Stimulated activated CD4-positive, alpha-beta T cell treated with anti-CD3 and anti-CD28 coated beads, Interleukin-15, amount 100 ng/mL, for 48 hours (primary cell): ENCODE measurements at regions not wholly inside any gene's neighbourhood (a gene's known extent, or its start where the extent isn't known, plus 50 kb on each side); places are given as distances from the start of the nearest gene placed in this dataset.
"Not testable (repeated sequence)": the region's sequence is repeated elsewhere in the genome, so short reads cannot be mapped to it uniquely, and the experiment has no call there.

Source experiments
- DNase-seq, 2 donors: peaks; one replicate each; pipeline ENCODE4 v3.0.0-alpha.2; 2020; ENCODE audit warnings: low read depth in 2 of 2

DNA sequence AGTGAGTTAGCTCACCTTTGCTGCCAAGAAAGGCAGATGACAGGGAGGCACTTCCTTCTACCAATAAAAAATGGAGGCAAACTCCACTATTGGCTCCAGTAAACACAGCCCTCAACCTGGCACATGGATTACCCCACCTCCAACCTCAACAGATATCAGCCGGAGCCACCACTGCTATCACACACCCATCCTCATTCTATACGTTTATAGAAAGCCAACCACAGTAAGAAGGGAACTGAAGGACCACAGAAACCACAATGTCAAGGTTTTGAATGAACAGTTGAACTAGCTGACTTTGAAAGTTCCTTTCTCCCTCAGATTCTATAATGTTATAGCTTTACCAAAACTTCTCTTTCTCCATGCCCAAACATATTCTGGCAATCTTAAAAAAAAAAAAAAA is 526.2 kb downstream of the UQCRFS1 start:
- no peak for DNase-seq

DNA sequence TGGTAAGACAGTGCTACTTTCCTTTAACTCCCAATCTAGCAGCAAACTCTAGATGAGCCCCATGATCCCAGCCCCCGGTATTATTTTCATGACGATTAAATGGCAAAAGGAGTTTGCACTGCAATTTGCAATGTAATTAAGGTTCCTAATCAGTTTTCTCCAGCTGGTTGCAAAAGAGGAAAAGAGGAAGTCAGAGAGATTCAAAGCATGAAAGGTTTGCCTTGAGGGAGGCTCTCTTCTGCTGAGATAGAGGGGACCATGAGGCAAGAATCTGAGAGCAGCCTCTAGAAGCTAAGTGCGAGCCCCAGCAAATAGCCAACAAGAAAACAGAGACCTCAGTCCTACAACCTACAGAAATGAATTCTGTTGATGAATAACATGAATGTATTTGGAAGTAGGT is 527.1 kb downstream of the UQCRFS1 start:
- DNase-seq = no peak

DNA sequence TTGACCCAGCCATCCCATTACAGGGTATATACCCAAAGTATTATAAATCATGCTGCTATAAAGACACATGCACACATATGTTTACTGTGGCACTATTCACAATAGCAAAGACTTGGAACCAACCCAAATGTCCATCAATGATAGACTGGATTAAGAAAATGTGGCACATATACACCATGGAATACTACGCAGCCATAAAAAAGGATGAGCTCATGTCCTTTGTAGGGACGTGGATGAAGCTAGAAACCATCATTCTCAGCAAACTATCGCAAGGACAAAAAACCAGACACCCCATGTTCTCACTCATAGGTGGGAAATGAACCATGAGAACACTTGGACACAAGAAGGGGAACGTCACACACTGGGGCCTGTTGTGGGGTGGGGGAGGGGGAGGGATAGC is 527.9 kb downstream of the UQCRFS1 start:
- not testable (repeated sequence) for DNase-seq

DNA sequence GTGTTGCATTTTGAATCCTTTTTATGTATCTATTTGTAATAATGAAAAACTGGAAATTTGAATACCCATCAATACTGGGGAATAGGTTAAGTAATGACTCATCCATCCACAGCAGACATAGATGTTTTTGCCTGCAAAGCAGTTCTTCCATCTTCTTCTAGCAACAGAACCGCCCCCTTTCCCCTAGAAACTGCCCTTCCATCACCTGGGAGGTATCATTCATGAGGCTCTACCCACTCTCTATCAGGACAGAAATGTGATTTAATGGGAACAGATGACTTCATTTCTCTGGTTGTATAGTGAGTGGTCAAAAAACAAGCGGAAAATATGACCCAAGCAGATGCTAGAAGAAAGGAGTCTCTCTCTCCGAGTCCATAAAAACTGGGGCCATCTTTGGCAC is 532.8 kb downstream of the UQCRFS1 start:
- no peak for DNase-seq

DNA sequence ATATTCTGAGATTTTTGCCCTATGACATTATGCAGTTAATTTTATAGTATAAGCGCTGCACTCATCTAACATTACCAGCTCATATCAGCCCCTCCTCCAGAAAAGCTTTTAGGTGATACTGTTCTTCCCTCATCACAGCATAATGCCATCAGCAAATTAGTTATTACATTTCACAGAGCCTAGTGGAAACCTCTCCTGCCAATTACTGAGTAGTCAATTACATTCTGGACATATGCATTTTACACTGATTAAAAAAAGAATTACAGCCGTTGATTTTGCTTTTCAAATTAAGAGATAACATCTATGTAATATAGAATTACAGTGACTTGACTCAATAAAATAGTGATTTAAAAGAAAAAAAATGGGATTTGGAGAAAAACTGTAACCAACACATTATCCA is 542.1 kb downstream of the UQCRFS1 start:
- no peak for DNase-seq

DNA sequence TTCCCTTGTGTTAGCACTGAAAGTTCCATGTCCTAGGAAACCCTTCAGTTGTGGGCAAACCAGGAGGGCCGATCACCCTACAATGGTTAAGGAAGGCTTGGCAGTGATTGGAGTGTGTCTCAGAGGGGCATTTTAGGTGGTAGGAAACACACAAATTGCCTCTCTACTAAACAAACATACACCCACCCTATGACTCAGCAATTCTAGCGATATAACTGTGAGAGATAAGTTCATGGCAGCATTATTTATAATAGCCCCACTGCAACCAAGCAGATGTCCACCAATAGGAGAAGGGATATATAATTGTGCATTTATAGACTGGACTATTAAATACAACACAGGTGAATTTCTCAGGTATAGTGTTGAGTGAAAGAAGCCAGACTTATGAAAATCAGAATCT is 543.1 kb downstream of the UQCRFS1 start:
- no peak for DNase-seq

DNA sequence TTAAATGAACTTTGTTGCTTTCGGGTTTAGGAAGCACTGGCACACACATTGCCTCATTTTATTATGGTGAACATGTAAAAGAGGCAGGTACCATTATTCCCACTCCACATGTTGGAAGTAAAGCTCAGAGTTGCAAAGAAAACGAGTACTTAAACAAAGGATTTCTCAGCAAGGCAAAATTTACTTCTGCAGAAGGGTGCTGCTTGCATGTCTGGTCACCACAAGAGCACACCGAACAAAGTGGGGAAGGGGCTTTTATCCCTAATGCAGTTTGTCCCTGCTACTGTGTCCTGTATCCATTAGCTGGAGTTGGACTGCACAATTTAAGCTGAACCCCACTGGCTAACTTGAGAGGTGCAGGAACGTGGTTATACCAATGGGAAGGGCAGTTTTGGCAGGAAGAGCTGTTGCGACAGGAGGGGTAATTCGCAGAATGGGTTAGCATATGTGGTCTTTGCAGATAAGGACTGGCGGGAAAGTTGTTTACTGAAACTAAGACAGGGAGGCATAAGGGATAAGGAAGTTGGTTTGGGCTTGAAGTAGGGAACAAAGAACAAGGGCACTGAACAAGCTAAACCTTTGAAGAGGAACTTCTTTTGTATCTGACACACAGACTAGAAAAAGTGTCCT is 545.5 kb downstream of the UQCRFS1 start:
- no peak for DNase-seq

DNA sequence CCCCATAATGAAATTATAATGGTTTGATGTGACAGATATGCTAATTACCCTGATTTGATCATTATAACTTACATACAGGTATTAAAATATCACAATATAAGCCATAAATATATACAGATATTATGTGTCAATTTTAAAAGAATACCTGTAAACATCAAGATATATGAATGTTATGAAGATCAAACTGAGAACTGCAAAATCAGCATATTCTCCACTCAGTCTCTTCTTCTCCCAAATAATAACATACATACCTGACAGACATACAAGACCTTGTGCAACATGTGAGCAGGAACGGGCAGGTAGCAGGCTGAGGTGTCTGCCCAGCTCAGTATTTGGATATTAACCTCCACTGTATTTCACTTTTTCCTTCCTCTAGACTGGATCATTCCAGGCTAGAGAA is 547.2 kb downstream of the UQCRFS1 start:
- no peak for DNase-seq

DNA sequence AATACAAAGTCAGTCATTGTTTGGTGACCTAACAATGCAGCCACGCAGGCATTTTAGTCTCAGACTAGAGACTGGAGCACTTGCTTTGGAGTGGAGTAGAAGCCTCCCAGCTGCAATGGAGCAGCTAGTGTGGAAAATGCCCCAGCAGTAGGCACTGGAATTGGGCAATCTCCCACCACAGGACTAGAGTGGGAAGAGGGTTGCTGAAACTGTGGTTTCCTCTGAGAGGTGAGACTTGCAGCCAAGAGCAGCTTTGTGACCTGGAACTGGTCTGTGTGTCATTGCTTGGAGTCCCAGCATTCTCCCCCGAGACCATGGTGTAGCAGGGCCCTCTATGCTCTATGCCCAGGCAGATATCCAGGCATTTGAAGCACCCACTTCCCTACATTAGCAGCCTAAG is 556.3 kb downstream of the UQCRFS1 start:
- DNase-seq = no peak

DNA sequence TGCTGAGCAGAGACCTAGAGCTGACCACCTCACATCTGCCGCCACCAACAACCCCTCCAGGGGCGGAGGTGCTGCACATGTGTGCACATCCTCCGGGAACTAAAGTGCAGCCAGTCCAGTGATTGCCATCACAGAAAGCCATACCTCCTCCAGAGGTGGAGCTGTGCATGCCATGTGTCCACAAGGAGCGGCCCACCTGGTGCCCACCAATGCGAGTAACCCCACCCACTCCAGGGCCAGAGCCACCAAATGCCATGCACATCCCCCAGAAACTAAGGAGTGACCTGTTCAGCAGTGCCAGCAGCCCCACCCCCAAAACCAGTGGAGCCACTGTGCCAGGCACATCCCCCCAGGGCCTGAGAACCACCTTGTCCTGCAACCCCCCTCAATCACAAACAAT is 557.9 kb downstream of the UQCRFS1 start:
- DNase-seq = no peak

DNA sequence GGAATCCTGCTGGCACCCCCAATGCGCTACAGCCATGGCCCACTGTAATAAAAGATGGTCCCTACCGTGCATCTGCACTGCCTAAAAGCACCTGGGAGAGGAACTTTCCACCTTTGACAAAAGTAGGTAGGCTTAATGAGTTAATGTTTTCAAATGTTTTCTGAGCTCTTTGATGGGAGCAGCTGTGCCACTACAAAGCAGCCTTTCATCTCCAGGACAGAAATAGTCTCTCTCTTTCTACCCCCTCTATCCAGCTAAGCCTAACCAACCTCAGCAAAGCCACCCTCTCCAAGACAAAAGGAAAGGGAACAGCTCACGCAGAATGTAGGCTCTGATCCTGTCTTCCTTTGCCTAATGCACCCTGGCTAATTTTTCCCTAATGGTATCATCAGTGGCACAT is 560.2 kb downstream of the UQCRFS1 start:
- DNase-seq = no peak

DNA sequence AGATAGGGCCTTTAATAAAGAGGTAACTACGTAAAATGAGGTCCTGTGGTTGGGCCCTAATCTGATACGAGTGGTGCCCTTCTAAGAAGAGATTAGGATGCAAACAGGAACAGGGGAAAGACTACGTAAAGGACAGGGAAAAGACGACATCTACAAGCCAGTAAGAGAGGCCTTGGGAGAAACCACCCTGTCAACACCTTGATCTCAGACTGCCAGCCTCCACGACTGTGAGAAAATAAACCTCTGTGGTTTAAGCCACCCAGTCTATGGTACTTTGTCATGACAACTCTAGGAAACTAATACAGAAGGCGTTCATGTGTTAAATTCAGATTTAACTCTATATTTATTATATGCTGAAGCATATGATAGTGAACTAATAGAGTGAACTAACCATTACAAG is 566.3 kb downstream of the UQCRFS1 start:
- no peak for DNase-seq

DNA sequence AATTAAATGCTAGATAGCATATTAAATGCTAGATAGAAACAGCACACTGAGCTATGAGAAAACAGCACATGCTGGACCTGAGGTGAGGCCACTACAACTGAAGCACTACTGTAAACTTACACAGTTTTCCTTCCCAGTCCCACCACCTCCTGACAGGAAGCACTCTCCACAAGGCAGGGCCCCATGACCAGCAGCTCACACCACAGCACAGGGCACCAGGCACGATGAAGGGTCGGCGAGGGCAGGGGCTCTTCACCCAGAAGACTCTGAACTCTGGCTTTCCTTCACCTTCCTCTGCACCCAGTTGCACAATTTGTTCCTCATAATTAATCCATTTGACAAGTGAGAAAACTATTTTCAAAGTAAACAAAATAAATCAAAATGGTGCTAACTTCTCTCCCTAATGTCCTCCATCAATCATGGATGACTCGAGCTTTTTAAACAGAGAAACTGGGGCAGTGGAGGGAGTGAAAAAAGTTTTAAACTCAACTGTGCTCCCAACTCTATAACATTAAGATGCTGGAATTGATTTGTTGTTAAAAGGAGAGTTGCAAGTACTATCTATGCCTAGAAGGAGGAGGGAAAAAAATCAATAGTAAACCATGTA is 568.7 kb downstream of the UQCRFS1 start:
- no peak for DNase-seq

DNA sequence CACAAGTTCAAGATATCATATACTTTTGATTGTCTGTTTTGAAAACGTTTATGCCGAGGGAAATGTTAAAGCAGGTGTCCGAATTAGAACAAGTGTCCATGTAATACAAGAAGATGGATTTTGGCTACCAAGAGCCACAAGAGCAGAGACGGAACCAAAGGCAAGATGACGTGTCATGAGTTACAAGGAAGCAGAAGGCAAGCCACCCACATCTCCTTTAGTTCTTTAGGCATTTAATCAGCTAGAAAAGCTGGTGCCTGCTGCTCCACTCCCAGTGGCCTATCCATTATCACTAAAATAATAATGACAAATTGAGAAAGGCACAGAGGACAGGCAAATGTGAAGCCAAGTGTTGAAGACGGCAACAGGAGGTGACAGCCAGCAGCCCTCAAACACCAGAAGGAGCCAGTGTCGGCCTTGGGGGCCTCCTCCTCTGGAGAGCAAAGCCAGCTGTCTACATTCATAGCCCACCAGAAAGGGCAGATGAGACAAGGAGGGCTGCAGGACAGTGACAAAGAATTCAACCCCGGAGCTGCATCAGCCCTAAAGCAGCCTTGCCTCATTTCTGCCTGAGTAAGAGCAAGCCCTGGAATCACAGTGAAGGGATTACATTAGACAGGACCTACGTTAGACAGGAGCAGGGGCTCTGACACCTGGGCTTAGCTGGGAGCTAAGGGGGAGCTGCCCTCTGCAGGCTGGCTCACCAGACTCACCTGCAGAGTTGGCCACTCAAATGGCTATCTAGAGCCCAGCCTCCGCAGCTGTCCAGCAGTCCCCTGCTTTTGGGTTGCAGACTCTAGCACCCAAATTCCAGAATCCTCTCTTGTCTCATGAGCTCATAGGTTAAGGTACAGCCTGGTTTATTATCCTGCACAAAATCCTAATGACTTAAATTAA is 569.9 kb downstream of the UQCRFS1 start:
- no peak for DNase-seq

DNA sequence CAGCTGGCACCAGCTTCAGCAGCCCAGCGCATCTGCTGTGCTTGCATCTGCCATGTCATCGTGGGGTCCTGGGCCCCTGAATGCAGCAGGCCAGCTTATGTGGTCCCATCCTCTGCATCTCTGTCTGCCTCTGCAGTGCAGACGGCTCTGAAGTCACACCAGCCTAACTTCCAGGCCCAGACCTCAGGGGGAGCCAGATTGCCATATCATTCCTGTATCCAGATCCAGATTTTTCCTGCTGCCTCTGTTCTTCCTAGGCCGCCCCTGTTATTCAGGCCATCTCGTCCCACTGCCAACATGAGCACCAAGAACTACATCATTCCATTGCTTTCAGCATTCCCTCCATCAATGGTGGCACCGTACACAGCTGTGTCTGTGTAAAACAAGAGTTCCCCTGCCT is 571.6 kb downstream of the UQCRFS1 start:
- DNase-seq = no peak

DNA sequence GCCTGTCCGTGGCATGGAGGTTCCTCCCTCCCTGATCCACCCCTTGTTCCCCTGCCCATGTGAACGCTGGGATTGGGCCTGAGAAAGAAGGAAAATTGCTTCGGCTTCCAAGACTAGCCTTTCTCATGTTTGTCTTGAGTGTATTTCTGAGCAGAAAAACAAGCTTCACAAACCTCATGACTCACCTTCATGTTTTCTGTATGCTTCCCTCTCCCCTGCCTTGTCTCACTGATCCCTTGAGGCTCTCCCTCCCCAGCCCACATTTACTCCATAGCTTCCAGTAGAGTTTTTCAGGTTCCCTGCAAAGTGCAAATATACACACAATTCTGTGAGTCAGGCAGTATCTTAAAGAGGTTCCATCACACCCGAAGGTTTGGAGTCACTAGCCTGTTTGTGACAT is 572.4 kb downstream of the UQCRFS1 start:
- DNase-seq = no peak

DNA sequence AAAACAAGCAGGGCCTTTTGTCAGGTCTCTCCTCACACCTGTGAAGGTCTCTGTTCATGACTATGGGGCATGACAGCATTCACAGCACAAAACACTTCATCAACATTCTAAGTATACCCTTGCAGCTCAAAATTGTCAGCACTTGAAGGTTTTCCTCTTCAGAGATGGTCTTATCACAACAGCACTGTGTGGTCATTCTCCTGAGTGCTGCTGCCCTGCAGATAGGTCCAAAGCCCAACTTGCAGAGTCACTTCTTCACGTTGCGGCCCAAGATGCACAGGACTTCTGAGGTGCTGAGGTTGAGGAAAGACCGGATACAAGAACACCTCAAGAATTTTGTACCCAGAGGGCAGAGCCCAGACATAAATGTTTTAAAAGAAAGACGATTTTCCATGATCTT is 574.5 kb downstream of the UQCRFS1 start:
- DNase-seq = no peak

DNA sequence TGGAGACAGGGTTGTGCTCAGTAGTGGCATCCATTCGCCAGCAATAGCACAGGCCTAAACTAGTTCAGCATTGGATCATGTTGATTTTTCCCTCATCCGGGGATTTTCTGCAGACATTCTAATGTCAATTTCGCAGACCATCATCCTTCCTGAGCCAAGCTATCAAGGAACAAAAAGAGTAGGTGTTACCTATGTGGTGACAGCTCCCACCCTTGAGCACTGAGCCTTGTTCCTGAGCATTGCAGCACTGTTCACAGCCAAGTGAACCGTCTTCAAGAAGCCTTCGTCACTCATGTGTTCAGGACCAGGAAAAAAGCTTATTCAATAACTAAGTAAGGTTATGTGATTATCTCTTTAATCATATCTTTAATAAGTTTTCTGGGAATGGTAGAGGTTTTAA is 576.2 kb downstream of the UQCRFS1 start:
- no peak for DNase-seq

DNA sequence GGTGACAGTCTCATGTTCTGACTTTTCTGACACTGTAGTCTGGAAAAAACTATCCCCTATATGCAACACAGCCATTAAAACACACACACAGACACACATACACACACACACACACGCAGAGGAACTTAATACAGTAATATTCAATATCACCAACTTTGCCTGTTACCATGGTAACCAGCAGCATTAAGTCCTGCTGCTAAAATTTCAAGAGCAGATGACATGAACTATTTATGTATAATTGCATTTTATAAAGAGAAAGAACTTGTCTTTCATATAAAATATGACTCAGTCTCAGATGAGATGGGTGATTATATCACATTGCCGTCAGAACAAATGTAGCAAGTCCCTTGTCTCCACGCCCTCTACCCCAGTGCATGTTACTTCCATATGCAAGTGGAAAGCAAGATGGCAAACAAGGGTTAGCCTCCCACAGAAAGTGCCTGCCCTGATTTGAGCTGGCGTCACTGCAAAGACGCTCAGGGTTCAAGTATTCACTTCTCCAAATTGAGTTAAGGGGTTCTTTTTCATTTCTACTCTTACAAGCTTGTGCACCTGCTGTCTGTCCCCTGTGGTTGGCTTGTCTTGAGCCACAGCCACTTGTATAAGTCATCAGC is 576.8 kb downstream of the UQCRFS1 start:
- no peak for DNase-seq

DNA sequence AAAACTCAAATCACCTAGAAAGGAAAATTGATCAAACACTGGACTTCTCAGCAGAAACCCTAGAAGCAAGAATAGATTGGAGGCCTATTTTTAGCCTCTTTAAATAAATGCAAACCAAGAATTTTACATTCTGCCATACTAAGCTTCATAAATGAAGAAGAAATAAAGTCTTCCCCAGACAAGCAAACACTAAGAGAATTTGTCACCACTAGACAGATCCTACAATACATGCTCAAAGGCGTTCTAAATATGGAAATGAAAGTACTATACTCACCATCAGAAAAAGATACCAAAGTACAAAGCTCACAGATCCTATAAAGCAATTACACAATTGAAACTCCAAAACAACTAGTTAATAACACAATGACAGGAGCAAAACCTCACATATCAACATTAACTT is 578.1 kb downstream of the UQCRFS1 start:
- DNase-seq = no peak

DNA sequence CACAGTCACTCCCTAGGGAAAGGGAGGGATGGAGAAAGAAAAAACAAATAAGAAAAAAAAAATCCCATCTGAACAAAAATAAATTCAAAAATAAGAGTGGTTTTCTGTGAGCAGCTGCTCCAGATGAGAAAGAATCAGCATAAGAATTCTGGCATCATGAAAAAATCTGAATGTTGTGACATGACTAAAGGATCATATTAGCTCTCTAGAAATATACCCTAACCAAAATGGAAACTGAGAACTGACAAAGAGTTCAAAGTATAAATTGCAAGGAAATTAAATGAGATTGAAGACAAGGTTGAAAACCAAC is 579.0 kb downstream of the UQCRFS1 start:
- DNase-seq = no peak

DNA sequence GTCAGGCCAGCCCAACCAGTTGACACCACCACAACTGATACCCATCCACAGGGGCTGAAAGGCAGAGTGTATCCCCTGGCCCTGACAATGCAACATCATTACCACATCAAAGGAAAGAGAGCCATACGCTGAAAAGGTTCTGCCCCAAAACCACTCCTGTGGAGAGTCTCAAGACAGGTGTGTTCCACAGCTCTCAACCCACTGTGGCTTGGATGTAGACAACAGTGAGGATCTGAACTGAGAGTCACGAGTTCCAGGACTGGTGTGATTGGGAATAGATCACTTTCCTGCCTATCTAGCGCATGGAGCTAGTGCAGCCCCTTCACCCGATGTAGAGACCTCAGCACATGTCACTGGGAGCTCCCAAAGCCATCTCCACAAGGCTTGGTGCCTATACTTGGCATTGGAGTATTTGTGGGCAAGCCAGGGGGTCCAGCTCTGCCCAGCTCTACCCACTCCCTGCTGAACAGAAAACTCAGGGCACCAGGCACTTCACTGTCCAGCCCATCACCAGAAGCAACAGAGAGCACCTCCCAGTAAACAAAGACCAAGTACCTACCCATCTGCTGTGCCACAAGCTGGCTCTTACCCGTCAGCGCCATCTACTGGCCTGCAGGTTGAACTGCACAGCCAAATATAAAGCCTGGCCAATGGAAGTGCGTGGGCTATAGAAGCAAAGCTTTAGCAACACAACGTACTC is 579.5 kb downstream of the UQCRFS1 start:
- DNase-seq = peak; percentile 10 to 17
